ENCODE measurements at regions not wholly inside any gene's neighbourhood (a gene's known extent, or its start where the extent isn't known, plus 50 kb on each side); places are given as distances from the start of the nearest gene placed in this dataset.

DNA sequence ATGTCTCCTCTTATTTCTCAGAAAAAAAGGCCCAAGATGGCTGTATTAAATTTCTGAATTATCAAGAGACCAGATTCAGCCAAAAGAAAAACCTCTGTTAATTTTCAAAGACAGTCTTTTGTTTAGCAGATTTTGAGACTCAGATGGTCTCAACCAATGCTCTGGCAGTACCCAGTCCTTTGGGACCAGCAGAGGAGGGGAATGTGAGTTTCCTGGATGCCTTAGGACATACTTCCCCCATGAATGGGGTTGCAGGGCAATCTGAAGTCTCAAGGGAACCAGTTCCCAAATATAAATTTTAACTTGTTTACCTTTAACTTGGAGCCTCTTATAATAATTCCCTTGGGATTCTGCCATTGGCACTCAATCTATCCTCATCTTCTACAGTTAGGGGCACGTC lies 107.8 kb upstream of the ZNF521 start:
- TF ChIP-seq, protein P1, sequence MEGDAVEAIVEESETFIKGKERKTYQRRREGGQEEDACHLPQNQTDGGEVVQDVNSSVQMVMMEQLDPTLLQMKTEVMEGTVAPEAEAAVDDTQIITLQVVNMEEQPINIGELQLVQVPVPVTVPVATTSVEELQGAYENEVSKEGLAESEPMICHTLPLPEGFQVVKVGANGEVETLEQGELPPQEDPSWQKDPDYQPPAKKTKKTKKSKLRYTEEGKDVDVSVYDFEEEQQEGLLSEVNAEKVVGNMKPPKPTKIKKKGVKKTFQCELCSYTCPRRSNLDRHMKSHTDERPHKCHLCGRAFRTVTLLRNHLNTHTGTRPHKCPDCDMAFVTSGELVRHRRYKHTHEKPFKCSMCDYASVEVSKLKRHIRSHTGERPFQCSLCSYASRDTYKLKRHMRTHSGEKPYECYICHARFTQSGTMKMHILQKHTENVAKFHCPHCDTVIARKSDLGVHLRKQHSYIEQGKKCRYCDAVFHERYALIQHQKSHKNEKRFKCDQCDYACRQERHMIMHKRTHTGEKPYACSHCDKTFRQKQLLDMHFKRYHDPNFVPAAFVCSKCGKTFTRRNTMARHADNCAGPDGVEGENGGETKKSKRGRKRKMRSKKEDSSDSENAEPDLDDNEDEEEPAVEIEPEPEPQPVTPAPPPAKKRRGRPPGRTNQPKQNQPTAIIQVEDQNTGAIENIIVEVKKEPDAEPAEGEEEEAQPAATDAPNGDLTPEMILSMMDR (IDR thresholded peaks at IDR 0.05) = no peak
- no peak for TF ChIP-seq POLR2A (IDR thresholded peaks at IDR 0.05)

All from thyroid gland (tissue), 4 donors.